ENCODE measurements at regions not wholly inside any gene's neighbourhood (a gene's known extent, or its start where the extent isn't known, plus 50 kb on each side); places are given as distances from the start of the nearest gene placed in this dataset.

- TF ChIP-seq CTCF (IDR thresholded peaks at IDR 0.05; ENCODE audit: low read depth, low read length, missing control alignments) = no peak
- H3K4me3 ChIP-seq (ENCODE audit: low read depth, low read length) = no peak overlapping the region
- no peak for DNase-seq (ENCODE audit: low read depth)
These were observed 92.8 kb downstream of the LYPLAL1 start for GRCh38 chr1:219266524-219266923.

GRCh38 chr1:219265026-219265515 lies 91.4 kb downstream of the LYPLAL1 start:
- H3K4me3 ChIP-seq (ENCODE audit: low read depth, low read length) = no peak overlapping the region
- TF ChIP-seq CTCF (IDR thresholded peaks at IDR 0.05; ENCODE audit: low read depth, low read length, missing control alignments) = no peak
- no peak for DNase-seq (ENCODE audit: low read depth)

- no peak for DNase-seq (ENCODE audit: low read depth)
- H3K4me3 ChIP-seq (ENCODE audit: low read depth, low read length) = no peak overlapping the region
- no peak for TF ChIP-seq CTCF (IDR thresholded peaks at IDR 0.05; ENCODE audit: low read depth, low read length, missing control alignments)
These were observed 90.9 kb downstream of the LYPLAL1 start for GRCh38 chr1:219264561-219264960.
